Activated naive CD4-positive, alpha-beta T cell treated with anti-CD3 and anti-CD28 coated beads, Interleukin-2, amount 50 U/mL, for 16 hours (primary cell): ENCODE measurements at regions not wholly inside any gene's neighbourhood (a gene's known extent, or its start where the extent isn't known, plus 50 kb on each side); places are given as distances from the start of the nearest gene placed in this dataset.

Source experiments
- DNase-seq: peaks from one replicate; pipeline ENCODE4 v3.0.0-alpha.2; 2020

- no peak for DNase-seq
Measured at GRCh38 chr5:128736553-128736952, 198.5 kb upstream of the FBN2 start.

- DNase-seq: no peak
Measured at GRCh38 chr5:128749136-128749898, 211.3 kb upstream of the FBN2 start.

GRCh38 chr5:128750155-128750554 lies 212.1 kb upstream of the FBN2 start:
- DNase-seq: no peak

- no peak for DNase-seq
Measured at GRCh38 chr5:128757196-128757959, 207.9 kb upstream of the SLC27A6 start.

- DNase-seq: no peak
Measured at GRCh38 chr5:128762661-128763306, 202.5 kb upstream of the SLC27A6 start.

- no peak for DNase-seq
Measured at GRCh38 chr5:128763321-128763720, 202.0 kb upstream of the SLC27A6 start.

GRCh38 chr5:128764601-128765310 lies 200.5 kb upstream of the SLC27A6 start:
- DNase-seq: no peak

GRCh38 chr5:128765448-128766061 lies 199.7 kb upstream of the SLC27A6 start:
- DNase-seq: no peak

- DNase-seq: no peak
Measured at GRCh38 chr5:128766406-128766805, 198.9 kb upstream of the SLC27A6 start.

GRCh38 chr5:128770907-128771306 lies 194.4 kb upstream of the SLC27A6 start:
- DNase-seq: no peak

GRCh38 chr5:128772356-128772755 lies 192.9 kb upstream of the SLC27A6 start:
- DNase-seq: no peak

GRCh38 chr5:128773378-128773777 lies 191.9 kb upstream of the SLC27A6 start:
- DNase-seq: no peak

- no peak for DNase-seq
Measured at GRCh38 chr5:128774605-128775004, 190.7 kb upstream of the SLC27A6 start.

GRCh38 chr5:128775558-128775957 lies 189.7 kb upstream of the SLC27A6 start:
- DNase-seq: no peak

GRCh38 chr5:128777052-128777451 lies 188.2 kb upstream of the SLC27A6 start:
- DNase-seq: no peak

GRCh38 chr5:128778474-128778873 lies 186.8 kb upstream of the SLC27A6 start:
- no peak for DNase-seq

GRCh38 chr5:128782446-128782845 lies 182.8 kb upstream of the SLC27A6 start:
- no peak for DNase-seq

- DNase-seq: no peak
Measured at GRCh38 chr5:128784726-128785125, 180.6 kb upstream of the SLC27A6 start.

GRCh38 chr5:128791312-128791711 lies 174.0 kb upstream of the SLC27A6 start:
- no peak for DNase-seq

- no peak for DNase-seq
Measured at GRCh38 chr5:128796506-128796905, 168.8 kb upstream of the SLC27A6 start.

GRCh38 chr5:128798871-128799270 lies 166.4 kb upstream of the SLC27A6 start:
- DNase-seq: no peak

- DNase-seq: no peak
Measured at GRCh38 chr5:128799945-128800344, 165.3 kb upstream of the SLC27A6 start.

- no peak for DNase-seq
Measured at GRCh38 chr5:128800377-128800776, 164.9 kb upstream of the SLC27A6 start.
